ENCODE measurements at regions not wholly inside any gene's neighbourhood (a gene's known extent, or its start where the extent isn't known, plus 50 kb on each side); places are given as distances from the start of the nearest gene placed in this dataset.

DNA sequence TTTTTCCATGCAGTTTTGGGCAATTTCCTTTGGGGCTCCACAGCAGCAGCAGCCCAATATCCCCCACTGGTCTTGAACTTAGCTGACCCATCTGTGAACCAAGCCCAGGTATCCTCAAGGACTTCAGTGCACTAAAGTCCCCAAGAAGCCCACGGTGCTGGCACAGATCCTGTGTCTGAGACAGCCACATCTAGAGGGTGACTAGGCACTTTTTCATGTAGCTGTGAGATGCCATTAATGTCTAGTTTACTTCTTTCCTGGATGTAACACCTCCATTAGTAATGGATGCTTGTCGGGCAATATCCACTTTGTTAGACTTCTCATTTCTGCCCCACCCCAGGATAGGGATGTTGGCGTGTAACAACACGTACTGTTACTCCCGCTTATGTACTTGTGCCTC is 117.9 kb downstream of the GPCPD1 start:
- no peak overlapping the region for H3K27ac ChIP-seq (ENCODE audit: low read depth, low read length)
- no peak overlapping the region for H2AFZ ChIP-seq (ENCODE audit: low read length, unreplicated experiment)
- peaks cover 29% of the 10 kb centered on the region for H3K27me3 ChIP-seq (ENCODE audit: insufficient read depth, low read length)
- H3K4me3 ChIP-seq (ENCODE audit: low read depth, low read length) = no peak overlapping the region
- H3K36me3 ChIP-seq (ENCODE audit: insufficient read depth, low read length) = no peaks in the 10 kb centered on the region
- no peaks in the 10 kb centered on the region for H3K79me2 ChIP-seq (ENCODE audit: control insufficient read depth, insufficient read depth, low read length, unreplicated experiment)
- H3K4me1 ChIP-seq (ENCODE audit: control insufficient read depth, insufficient read depth, low read length, unreplicated experiment) = no peaks in the 10 kb centered on the region

DNA sequence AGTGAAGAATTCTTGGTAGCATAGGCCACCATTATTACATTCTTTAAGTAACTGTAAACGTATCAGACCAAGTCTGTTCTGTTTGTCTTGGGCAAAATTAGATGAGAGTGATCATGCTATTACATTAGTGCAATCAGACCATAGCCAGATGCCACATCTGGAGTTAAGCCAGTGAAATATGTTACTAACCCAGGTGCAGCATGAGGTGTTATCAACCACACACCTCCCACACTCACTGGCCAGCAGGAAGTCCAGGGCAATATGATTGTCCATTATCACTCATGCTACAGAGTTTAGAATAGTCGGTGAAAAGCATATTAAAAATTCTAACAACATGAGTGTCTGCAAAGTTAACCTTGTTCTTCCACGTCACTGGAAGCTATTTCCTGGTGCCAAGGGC is 119.4 kb downstream of the GPCPD1 start:
- H3K4me3 ChIP-seq (ENCODE audit: low read depth, low read length) = no peak overlapping the region
- no peak overlapping the region for H2AFZ ChIP-seq (ENCODE audit: low read length, unreplicated experiment)
- no peaks in the 10 kb centered on the region for H3K79me2 ChIP-seq (ENCODE audit: control insufficient read depth, insufficient read depth, low read length, unreplicated experiment)
- no peak overlapping the region for H3K27ac ChIP-seq (ENCODE audit: low read depth, low read length)
- H3K27me3 ChIP-seq (ENCODE audit: insufficient read depth, low read length) = peaks cover 44% of the 10 kb centered on the region
- H3K36me3 ChIP-seq (ENCODE audit: insufficient read depth, low read length) = no peaks in the 10 kb centered on the region
- no peaks in the 10 kb centered on the region for H3K4me1 ChIP-seq (ENCODE audit: control insufficient read depth, insufficient read depth, low read length, unreplicated experiment)

DNA sequence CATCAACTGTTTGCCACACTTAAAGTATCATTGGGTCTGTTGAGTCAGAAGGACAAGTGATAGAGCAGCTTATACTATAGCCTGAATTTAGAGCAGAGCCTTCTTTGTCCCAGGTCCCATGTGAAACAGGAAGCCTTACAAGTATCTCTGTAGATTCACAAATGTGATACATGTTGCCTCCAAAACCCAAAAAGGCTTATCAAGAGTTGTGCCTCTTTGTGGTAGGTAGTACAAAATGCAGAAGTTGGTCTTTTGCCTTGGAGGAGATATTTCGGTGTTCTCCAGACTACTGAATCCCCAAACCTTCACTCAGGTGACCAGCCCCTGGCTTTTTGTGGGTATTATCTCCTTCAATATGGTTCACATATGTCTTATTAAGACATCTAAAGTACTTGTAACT is 121.2 kb downstream of the GPCPD1 start:
- no peak overlapping the region for H3K4me3 ChIP-seq (ENCODE audit: low read depth, low read length)
- H3K27ac ChIP-seq (ENCODE audit: low read depth, low read length) = no peak overlapping the region
- no peaks in the 10 kb centered on the region for H3K79me2 ChIP-seq (ENCODE audit: control insufficient read depth, insufficient read depth, low read length, unreplicated experiment)
- H3K4me1 ChIP-seq (ENCODE audit: control insufficient read depth, insufficient read depth, low read length, unreplicated experiment) = no peaks in the 10 kb centered on the region
- H3K36me3 ChIP-seq (ENCODE audit: insufficient read depth, low read length) = no peaks in the 10 kb centered on the region
- H2AFZ ChIP-seq (ENCODE audit: low read length, unreplicated experiment) = no peak overlapping the region
- H3K27me3 ChIP-seq (ENCODE audit: insufficient read depth, low read length) = peaks cover 62% of the 10 kb centered on the region

DNA sequence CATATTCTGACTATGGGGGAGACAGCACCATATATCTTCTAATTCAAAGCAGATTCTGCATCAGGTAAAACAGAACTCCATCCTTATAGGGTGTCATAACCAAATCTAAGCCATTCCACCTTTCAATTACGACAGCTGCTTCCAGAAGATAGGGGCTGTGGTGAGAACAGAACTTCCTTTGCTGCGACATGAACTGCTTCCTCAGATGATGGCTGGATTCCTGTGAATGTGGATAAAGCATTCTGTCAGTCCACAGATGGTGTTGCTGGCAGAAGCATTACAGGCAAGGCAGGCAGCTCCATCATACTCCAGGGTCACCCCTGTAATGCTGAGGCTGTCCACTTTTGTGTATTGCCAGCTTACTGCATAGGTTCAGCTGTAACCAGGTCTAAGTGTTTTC is 122.0 kb downstream of the GPCPD1 start:
- no peak overlapping the region for H3K27ac ChIP-seq (ENCODE audit: low read depth, low read length)
- H3K4me3 ChIP-seq (ENCODE audit: low read depth, low read length) = no peak overlapping the region
- H2AFZ ChIP-seq (ENCODE audit: low read length, unreplicated experiment) = no peak overlapping the region
- H3K36me3 ChIP-seq (ENCODE audit: insufficient read depth, low read length) = no peaks in the 10 kb centered on the region
- H3K27me3 ChIP-seq (ENCODE audit: insufficient read depth, low read length) = peaks cover 70% of the 10 kb centered on the region
- H3K4me1 ChIP-seq (ENCODE audit: control insufficient read depth, insufficient read depth, low read length, unreplicated experiment) = no peaks in the 10 kb centered on the region
- no peaks in the 10 kb centered on the region for H3K79me2 ChIP-seq (ENCODE audit: control insufficient read depth, insufficient read depth, low read length, unreplicated experiment)

DNA sequence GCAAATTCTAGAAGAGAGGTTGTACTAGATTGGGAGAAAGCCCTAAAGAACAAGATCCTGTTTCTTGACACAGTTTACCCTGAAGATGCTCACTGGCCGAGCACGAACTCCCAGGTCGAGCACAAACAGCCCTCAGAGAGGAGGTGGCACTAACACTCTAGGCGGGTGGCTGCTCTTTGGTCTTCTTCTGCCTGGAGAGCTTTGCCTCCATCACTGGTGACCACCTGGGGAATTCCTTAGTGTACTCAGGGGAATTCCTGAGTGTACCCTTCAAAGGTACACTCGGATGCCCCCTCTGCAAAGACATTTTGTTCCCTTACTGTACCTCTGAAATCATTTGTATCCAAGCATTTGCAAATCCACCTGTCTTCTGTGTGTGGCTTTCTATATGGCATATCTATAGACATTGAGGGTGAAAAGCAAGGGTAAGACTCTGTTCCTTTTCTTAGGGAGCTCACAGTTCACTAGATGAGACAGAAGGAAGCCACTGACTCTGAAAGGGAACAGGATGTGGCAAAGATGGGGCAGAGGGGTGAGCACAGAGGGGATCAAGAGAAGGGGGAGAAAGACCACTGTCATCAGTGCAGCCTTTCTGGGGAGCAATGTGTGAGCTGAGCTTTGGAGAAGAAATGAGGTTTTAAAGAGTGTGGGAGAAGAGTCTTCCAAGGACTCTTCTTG is 124.3 kb downstream of the GPCPD1 start:
- Histone ChIP-seq H3K79me2 (ENCODE audit: control insufficient read depth, insufficient read depth, low read length, unreplicated experiment) (no peaks in the 10 kb centered on the region), H3K36me3 (ENCODE audit: insufficient read depth, low read length) (no peaks in the 10 kb centered on the region), H3K27ac (ENCODE audit: low read depth, low read length) (no peak overlapping the region), H2AFZ (ENCODE audit: low read length, unreplicated experiment) (no peak overlapping the region), H3K27me3 (ENCODE audit: insufficient read depth, low read length) (peaks cover 77% of the 10 kb centered on the region), H3K4me3 (ENCODE audit: low read depth, low read length) (no peak overlapping the region), H3K4me1 (ENCODE audit: control insufficient read depth, insufficient read depth, low read length, unreplicated experiment) (no peaks in the 10 kb centered on the region)

DNA sequence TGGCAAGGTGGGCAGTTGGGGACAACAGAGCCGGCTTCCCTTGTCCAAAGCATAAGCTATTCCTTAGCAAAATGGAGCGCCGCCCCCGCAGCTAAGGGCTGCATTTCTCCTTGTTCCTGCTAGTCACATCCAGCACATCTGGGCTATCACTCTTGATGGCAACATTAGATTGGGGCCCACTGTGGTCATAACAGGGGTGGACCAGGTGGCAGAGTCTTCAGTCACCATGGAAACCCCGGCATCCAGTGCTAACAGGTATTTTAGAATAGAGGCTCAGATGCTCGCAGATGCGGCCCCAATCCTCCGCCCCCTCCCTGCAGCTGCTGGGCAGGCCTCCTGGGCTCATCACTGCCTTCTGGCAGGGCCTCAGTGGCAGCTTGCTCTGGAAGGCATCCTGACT is 125.9 kb downstream of the GPCPD1 start:
- H3K79me2 ChIP-seq (ENCODE audit: control insufficient read depth, insufficient read depth, low read length, unreplicated experiment) = no peaks in the 10 kb centered on the region
- no peaks in the 10 kb centered on the region for H3K36me3 ChIP-seq (ENCODE audit: insufficient read depth, low read length)
- no peak overlapping the region for H2AFZ ChIP-seq (ENCODE audit: low read length, unreplicated experiment)
- H3K4me1 ChIP-seq (ENCODE audit: control insufficient read depth, insufficient read depth, low read length, unreplicated experiment) = no peaks in the 10 kb centered on the region
- no peak overlapping the region for H3K4me3 ChIP-seq (ENCODE audit: low read depth, low read length)
- peaks cover 75% of the 10 kb centered on the region for H3K27me3 ChIP-seq (ENCODE audit: insufficient read depth, low read length)
- H3K27ac ChIP-seq (ENCODE audit: low read depth, low read length) = no peak overlapping the region

DNA sequence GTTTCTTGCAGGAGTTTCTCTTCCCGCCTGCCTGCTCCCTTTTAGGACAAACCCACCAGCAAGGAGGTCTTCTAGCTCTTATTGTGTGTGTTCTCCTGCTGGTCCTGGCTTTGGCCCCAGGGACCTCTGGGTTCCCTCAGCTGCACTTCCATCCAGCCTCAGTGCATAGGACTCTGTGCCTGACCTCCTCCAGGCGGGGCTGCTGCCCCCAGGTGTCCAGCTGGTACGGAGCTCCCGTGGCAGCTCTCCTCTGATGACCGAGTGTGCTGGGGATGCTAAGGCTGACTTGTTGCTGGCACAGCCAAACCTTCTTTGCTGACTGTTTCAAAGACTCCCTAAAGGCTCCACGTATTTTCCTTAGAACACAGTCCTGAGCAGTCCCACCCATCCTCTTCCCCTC is 126.5 kb downstream of the GPCPD1 start:
- H3K4me1 ChIP-seq (ENCODE audit: control insufficient read depth, insufficient read depth, low read length, unreplicated experiment) = no peaks in the 10 kb centered on the region
- no peak overlapping the region for H3K27ac ChIP-seq (ENCODE audit: low read depth, low read length)
- no peak overlapping the region for H2AFZ ChIP-seq (ENCODE audit: low read length, unreplicated experiment)
- H3K36me3 ChIP-seq (ENCODE audit: insufficient read depth, low read length) = no peaks in the 10 kb centered on the region
- H3K79me2 ChIP-seq (ENCODE audit: control insufficient read depth, insufficient read depth, low read length, unreplicated experiment) = no peaks in the 10 kb centered on the region
- no peak overlapping the region for H3K4me3 ChIP-seq (ENCODE audit: low read depth, low read length)
- H3K27me3 ChIP-seq (ENCODE audit: insufficient read depth, low read length) = peaks cover 74% of the 10 kb centered on the region

DNA sequence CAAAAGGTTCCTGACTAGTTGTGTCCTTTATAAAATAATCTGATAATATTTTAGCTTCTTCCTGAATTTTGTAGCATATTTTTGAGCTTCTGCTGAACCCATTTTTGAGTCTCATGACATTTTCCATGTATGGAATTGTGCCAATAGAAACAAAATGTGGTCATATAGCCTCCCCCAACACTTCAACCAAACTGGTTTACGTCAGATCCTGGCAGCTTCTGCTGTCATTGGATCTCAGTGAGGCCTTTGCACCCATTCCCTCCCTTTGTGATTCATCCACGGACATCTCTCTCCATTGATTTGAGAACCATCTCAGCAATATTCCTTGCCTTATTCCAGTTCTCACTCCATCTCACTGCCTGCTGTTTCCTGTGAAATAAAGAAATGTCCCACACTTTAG is 128.0 kb downstream of the GPCPD1 start:
- Histone ChIP-seq H3K27ac (ENCODE audit: low read depth, low read length) (no peak overlapping the region), H2AFZ (ENCODE audit: low read length, unreplicated experiment) (no peak overlapping the region), H3K27me3 (ENCODE audit: insufficient read depth, low read length) (peaks cover 60% of the 10 kb centered on the region), H3K79me2 (ENCODE audit: control insufficient read depth, insufficient read depth, low read length, unreplicated experiment) (no peaks in the 10 kb centered on the region), H3K36me3 (ENCODE audit: insufficient read depth, low read length) (no peaks in the 10 kb centered on the region), H3K4me3 (ENCODE audit: low read depth, low read length) (no peak overlapping the region), H3K4me1 (ENCODE audit: control insufficient read depth, insufficient read depth, low read length, unreplicated experiment) (no peaks in the 10 kb centered on the region)

DNA sequence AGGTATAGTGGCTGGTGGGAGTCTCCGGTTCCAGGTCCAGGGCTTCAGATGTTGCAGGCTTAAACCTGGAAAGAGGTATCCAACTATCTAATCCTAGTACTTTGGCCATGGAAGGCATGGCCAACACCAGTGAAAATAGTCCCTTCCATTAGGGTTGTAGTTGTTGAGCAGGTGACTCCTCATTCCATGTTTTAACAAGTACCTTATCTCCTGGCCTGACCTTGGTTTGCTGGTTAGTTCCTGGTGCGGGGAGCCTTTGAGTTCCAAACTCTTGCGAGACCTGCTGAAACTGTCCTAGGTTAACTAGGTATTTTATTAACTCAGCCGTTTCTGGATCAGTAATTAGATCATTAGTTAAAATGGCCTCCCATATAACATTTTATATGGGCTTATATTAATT is 128.9 kb downstream of the GPCPD1 start:
- Histone ChIP-seq H3K79me2 (ENCODE audit: control insufficient read depth, insufficient read depth, low read length, unreplicated experiment) (no peaks in the 10 kb centered on the region), H3K4me1 (ENCODE audit: control insufficient read depth, insufficient read depth, low read length, unreplicated experiment) (no peaks in the 10 kb centered on the region), H3K4me3 (ENCODE audit: low read depth, low read length) (no peak overlapping the region), H3K36me3 (ENCODE audit: insufficient read depth, low read length) (no peaks in the 10 kb centered on the region), H3K27me3 (ENCODE audit: insufficient read depth, low read length) (peaks cover 51% of the 10 kb centered on the region), H3K27ac (ENCODE audit: low read depth, low read length) (no peak overlapping the region), H2AFZ (ENCODE audit: low read length, unreplicated experiment) (no peak overlapping the region)

DNA sequence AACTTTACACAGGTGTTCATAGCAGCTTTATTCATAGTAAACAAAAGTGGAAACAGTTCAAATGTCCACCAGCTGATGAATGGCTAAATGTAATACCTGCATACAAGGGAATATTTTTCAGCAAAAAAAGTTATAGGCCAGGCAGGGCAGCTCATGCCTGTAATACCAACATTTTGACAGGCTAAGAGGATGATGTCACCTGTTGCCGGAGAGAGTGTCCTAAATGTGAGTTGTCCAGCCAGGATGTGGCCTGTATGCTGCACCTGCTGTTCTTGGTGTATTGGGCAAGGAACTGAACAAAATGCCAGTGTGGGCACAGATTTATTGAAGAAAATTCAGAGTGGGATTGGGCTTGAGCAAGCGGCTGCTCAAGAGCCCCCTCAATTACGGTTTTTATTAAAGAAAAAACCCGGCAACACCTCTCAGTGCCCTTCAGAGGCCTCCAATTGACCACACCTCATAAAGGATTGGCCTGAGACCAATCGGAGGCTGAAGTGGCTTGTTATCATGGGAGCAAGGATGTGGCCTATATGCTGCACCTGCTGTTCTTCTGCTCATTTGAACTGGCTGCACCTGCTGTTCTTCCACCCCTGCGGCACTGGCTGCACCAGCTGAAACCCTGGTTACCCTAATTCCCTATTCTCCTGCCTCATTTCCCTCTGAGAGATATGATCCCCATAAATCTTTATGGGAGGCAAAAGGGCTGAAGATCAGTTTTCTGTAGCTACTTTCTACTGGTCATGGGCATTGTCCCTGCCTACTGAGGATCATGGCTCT is 129.8 kb downstream of the GPCPD1 start:
- H2AFZ ChIP-seq (ENCODE audit: low read length, unreplicated experiment) = no peak overlapping the region
- no peaks in the 10 kb centered on the region for H3K36me3 ChIP-seq (ENCODE audit: insufficient read depth, low read length)
- H3K79me2 ChIP-seq (ENCODE audit: control insufficient read depth, insufficient read depth, low read length, unreplicated experiment) = no peaks in the 10 kb centered on the region
- H3K4me3 ChIP-seq (ENCODE audit: low read depth, low read length) = no peak overlapping the region
- no peak overlapping the region for H3K27ac ChIP-seq (ENCODE audit: low read depth, low read length)
- no peaks in the 10 kb centered on the region for H3K4me1 ChIP-seq (ENCODE audit: control insufficient read depth, insufficient read depth, low read length, unreplicated experiment)
- H3K27me3 ChIP-seq (ENCODE audit: insufficient read depth, low read length) = peaks cover 43% of the 10 kb centered on the region

Measured in ACC112 (cell line).